Lower lobe of right lung (tissue), 2 donors: ENCODE measurements at regions not wholly inside any gene's neighbourhood (a gene's known extent, or its start where the extent isn't known, plus 50 kb on each side); places are given as distances from the start of the nearest gene placed in this dataset.

Experiments
- ATAC-seq, 2 donors: fragments of 200-7000 bp; cut with Tn5 transposase; one replicate each; pipeline ENCODE4 v1.9.1; 2020 to 2022; ENCODE audit warnings: mild to moderate bottlenecking in 2 of 2, moderate library complexity in 2 of 2
- DNase-seq: peaks from one replicate; pipeline ENCODE4 v3.0.0-alpha.2; 2020
- H3K27ac ChIP-seq: fragments of 200-600 bp; one replicate; pipeline ENCODE4 v1.8.0; 2022
- H3K27me3 ChIP-seq: fragments of 200-600 bp; one replicate; pipeline ENCODE4 v1.8.0; 2022; ENCODE audit warnings: low read depth
- H3K36me3 ChIP-seq: fragments of 200-600 bp; one replicate; pipeline ENCODE4 v1.8.0; 2022; ENCODE audit warnings: mild to moderate bottlenecking
- H3K4me1 ChIP-seq: fragments of 200-600 bp; one replicate; pipeline ENCODE4 v1.8.0; 2022
- H3K4me3 ChIP-seq: fragments of 200-600 bp; one replicate; pipeline ENCODE4 v1.8.0; 2022; ENCODE audit warnings: mild to moderate bottlenecking
- H3K9me3 ChIP-seq: fragments of 200-600 bp; one replicate; pipeline ENCODE4 v1.8.0; 2022
- CTCF ChIP-seq: fragments of 200-600 bp; IDR thresholded peaks from one replicate; pipeline ENCODE4 v1.8.0; 2022; ENCODE audit warnings: antibody characterized with exemption, mild to moderate bottlenecking
- intact Hi-C: fragments of 100-400 bp; cut with DNase I; formaldehyde crosslinking; loops from one replicate; pipeline ENCODE4 v1.11.0; 2022
- donor health status: DM: no; HTN: yes; CAD: no; lungs with severe emphysema.

GRCh38 chr10:124338276-124338925 is 80.3 kb downstream of the OAT start:
- Histone ChIP-seq H3K36me3 (no peaks in the 10 kb centered on the region), H3K27ac (no peak overlapping the region), H3K4me1 (peaks cover 13% of the 10 kb centered on the region), H3K9me3 (no peaks in the 10 kb centered on the region), H3K4me3 (no peak overlapping the region), H3K27me3 (no peaks in the 10 kb centered on the region)
- intact Hi-C loops: no loop called here
- DNase-seq (no peak), ATAC-seq (no peak)
- no peak for TF ChIP-seq CTCF

GRCh38 chr10:124336186-124336585 is 82.5 kb downstream of the OAT start:
- TF ChIP-seq CTCF: no peak
- intact Hi-C loops: no loop called here
- Histone ChIP-seq H3K36me3 (no peaks in the 10 kb centered on the region), H3K4me1 (peaks cover 8% of the 10 kb centered on the region), H3K27ac (no peak overlapping the region), H3K27me3 (no peaks in the 10 kb centered on the region), H3K4me3 (no peak overlapping the region), H3K9me3 (peaks cover 6% of the 10 kb centered on the region)
- ATAC-seq (no peak), DNase-seq (no peak)

GRCh38 chr10:124333931-124334330 is 84.8 kb downstream of the OAT start:
- intact Hi-C loops: no loop called here
- Histone ChIP-seq H3K27me3 (no peaks in the 10 kb centered on the region), H3K36me3 (no peaks in the 10 kb centered on the region), H3K9me3 (peaks cover 8% of the 10 kb centered on the region), H3K4me1 (no peaks in the 10 kb centered on the region), H3K4me3 (no peak overlapping the region), H3K27ac (no peak overlapping the region)
- no peak for TF ChIP-seq CTCF
- DNase-seq (no peak), ATAC-seq (no peak)

- H3K4me3 ChIP-seq: no peak overlapping the region
- ATAC-seq (no peak), DNase-seq (no peak)
- no peaks in the 10 kb centered on the region for H3K27me3 ChIP-seq
- no peak overlapping the region for H3K27ac ChIP-seq
- H3K4me1 ChIP-seq: no peaks in the 10 kb centered on the region
- peaks cover 8% of the 10 kb centered on the region for H3K9me3 ChIP-seq
- intact Hi-C loops: no loop called here
- H3K36me3 ChIP-seq: no peaks in the 10 kb centered on the region
- no peak for TF ChIP-seq CTCF
These were observed 86.3 kb downstream of the OAT start for GRCh38 chr10:124332426-124332825.

GRCh38 chr10:124329941-124330340 is 88.8 kb downstream of the OAT start:
- intact Hi-C loops: no loop called here
- Histone ChIP-seq H3K4me3 (no peak overlapping the region), H3K9me3 (peaks cover 8% of the 10 kb centered on the region), H3K4me1 (no peaks in the 10 kb centered on the region), H3K27me3 (no peaks in the 10 kb centered on the region), H3K36me3 (no peaks in the 10 kb centered on the region), H3K27ac (no peak overlapping the region)
- DNase-seq (no peak), ATAC-seq (no peak)
- TF ChIP-seq CTCF: no peak
